ENCODE measurements at regions not wholly inside any gene's neighbourhood (a gene's known extent, or its start where the extent isn't known, plus 50 kb on each side); places are given as distances from the start of the nearest gene placed in this dataset.

- DNase-seq: no peak
- ChIA-PET CTCF (no interaction called here), POLR2A (no interaction called here)
- H3K27me3 Mint-ChIP-seq: no peaks in the 10 kb centered on the region
- no peaks in the 10 kb centered on the region for H3K36me3 Mint-ChIP-seq (ENCODE audit: low read depth)
- H3K4me3 Mint-ChIP-seq: no peak overlapping the region
- intact Hi-C loops (cut with micrococcal nuclease): no loop called here
- no peak for ATAC-seq (ENCODE audit: low read depth)
- TF ChIP-seq CTCF (IDR thresholded peaks at IDR 0.05): no peak
- H3K4me1 Mint-ChIP-seq: no peaks in the 10 kb centered on the region
- H3K27ac Mint-ChIP-seq: no peak overlapping the region
- no peaks in the 10 kb centered on the region for H3K9me3 Mint-ChIP-seq
Measured at GRCh38 chr9:120236596-120236995, 343.4 kb downstream of the CDK5RAP2 start.

GRCh38 chr9:120235081-120235480 lies 344.9 kb downstream of the CDK5RAP2 start:
- intact Hi-C loops (cut with micrococcal nuclease): no loop called here
- no peaks in the 10 kb centered on the region for H3K27me3 Mint-ChIP-seq
- no peak for DNase-seq
- ATAC-seq (ENCODE audit: low read depth): no peak
- H3K9me3 Mint-ChIP-seq: no peaks in the 10 kb centered on the region
- H3K27ac Mint-ChIP-seq: no peak overlapping the region
- TF ChIP-seq CTCF (IDR thresholded peaks at IDR 0.05): no peak
- no peaks in the 10 kb centered on the region for H3K36me3 Mint-ChIP-seq (ENCODE audit: low read depth)
- POLR2A ChIA-PET: no interaction called here
- no peaks in the 10 kb centered on the region for H3K4me1 Mint-ChIP-seq
- CTCF ChIA-PET: no interaction called here
- no peak overlapping the region for H3K4me3 Mint-ChIP-seq

- H3K4me1 Mint-ChIP-seq: no peaks in the 10 kb centered on the region
- ChIA-PET POLR2A (no interaction called here), CTCF (no interaction called here)
- no peak overlapping the region for H3K4me3 Mint-ChIP-seq
- no peaks in the 10 kb centered on the region for H3K36me3 Mint-ChIP-seq (ENCODE audit: low read depth)
- H3K27ac Mint-ChIP-seq: no peak overlapping the region
- no peak for TF ChIP-seq CTCF (IDR thresholded peaks at IDR 0.05)
- H3K27me3 Mint-ChIP-seq: peaks cover 2% of the 10 kb centered on the region
- H3K9me3 Mint-ChIP-seq: no peaks in the 10 kb centered on the region
- ATAC-seq (ENCODE audit: low read depth) (no peak), DNase-seq (no peak)
- intact Hi-C loops (cut with micrococcal nuclease): no loop called here
Measured at GRCh38 chr9:120230227-120230626, 349.7 kb downstream of the CDK5RAP2 start.

- Mint-ChIP-seq H3K27me3 (peaks cover 5% of the 10 kb centered on the region), H3K4me3 (no peak overlapping the region), H3K36me3 (ENCODE audit: low read depth) (no peaks in the 10 kb centered on the region), H3K27ac (no peak overlapping the region), H3K4me1 (no peaks in the 10 kb centered on the region), H3K9me3 (no peaks in the 10 kb centered on the region)
- CTCF ChIA-PET: no interaction called here
- DNase-seq: no peak
- intact Hi-C loops (cut with micrococcal nuclease): no loop called here
- POLR2A ChIA-PET: no interaction called here
- no peak for ATAC-seq (ENCODE audit: low read depth)
- TF ChIP-seq CTCF (IDR thresholded peaks at IDR 0.05): no peak
Measured at GRCh38 chr9:120221844-120222243, 358.1 kb downstream of the CDK5RAP2 start.

GRCh38 chr9:120214332-120214731 lies 365.6 kb downstream of the CDK5RAP2 start:
- ATAC-seq (ENCODE audit: low read depth): no peak
- Mint-ChIP-seq H3K27me3 (peaks cover 3% of the 10 kb centered on the region), H3K9me3 (no peaks in the 10 kb centered on the region), H3K4me1 (no peaks in the 10 kb centered on the region), H3K36me3 (ENCODE audit: low read depth) (no peaks in the 10 kb centered on the region), H3K4me3 (no peak overlapping the region), H3K27ac (no peak overlapping the region)
- intact Hi-C loops (cut with micrococcal nuclease): no loop called here
- no peak for DNase-seq
- TF ChIP-seq CTCF (IDR thresholded peaks at IDR 0.05): no peak
- ChIA-PET POLR2A (no interaction called here), CTCF (no interaction called here)

Measured in activated B cell treated with CpG ODN at 0.5 μM for 24 hours (primary cell).